Left lung (tissue), 4 donors: ENCODE measurements at regions not wholly inside any gene's neighbourhood (a gene's known extent, or its start where the extent isn't known, plus 50 kb on each side); places are given as distances from the start of the nearest gene placed in this dataset.
"Not testable (repeated sequence)": the region's sequence is repeated elsewhere in the genome, so short reads cannot be mapped to it uniquely, and the experiment has no call there.

ENCODE experiments used
- ATAC-seq: fragments of 200-7000 bp; cut with Tn5 transposase; one replicate; pipeline ENCODE4 v1.9.1; 2020; ENCODE audit warnings: moderate library complexity
- DNase-seq, 4 donors: peaks; one replicate each; pipeline ENCODE4 v3.0.0-alpha.2; 2013 to 2020
- H3K27ac ChIP-seq, 2 donors: fragments of 200-600 bp; sonication (generic) in 1 of 2; one replicate each; pipeline versions ENCODE4 v1.5.0 to v1.8.0; 2020 to 2021
- H3K27me3 ChIP-seq, 2 donors: fragments of 200-600 bp; sonication (generic) in 1 of 2; one replicate each; pipeline versions ENCODE4 v1.5.0 to v1.8.0; 2020 to 2021
- H3K36me3 ChIP-seq, 2 donors: fragments of 200-600 bp; sonication (generic) in 1 of 2; one replicate each; pipeline versions ENCODE4 v1.5.0 to v1.8.0; 2020 to 2021
- H3K4me1 ChIP-seq, 2 donors: fragments of 200-600 bp; one replicate each; pipeline ENCODE4 v1.8.0; 2021
- H3K4me3 ChIP-seq, 2 donors: fragments of 200-600 bp; sonication (generic) in 1 of 2; one replicate each; pipeline versions ENCODE4 v1.5.0 to v1.8.0; 2020 to 2021; ENCODE audit warnings: mild to moderate bottlenecking in 1 of 2
- H3K9me3 ChIP-seq, 2 donors: fragments of 200-600 bp; sonication (generic) in 1 of 2; one replicate each; pipeline versions ENCODE4 v1.5.0 to v1.8.0; 2020 to 2021
- intact Hi-C, 2 donors: fragments of 100-400 bp; cut with DNase I; formaldehyde crosslinking; loops; one replicate each; pipeline versions ENCODE4 v1.11.2 to v1.14.2; 2022
- TF ChIP-seq, protein P1 (sequence below), 2 donors: fragments of 200-600 bp; sonication (generic) in 1 of 2; IDR thresholded peaks; one replicate each; pipeline versions ENCODE4 v1.5.0 to v1.8.0; 2021; ENCODE audit warnings: antibody characterized with exemption in 2 of 2
- donor health status: DM: no; HTN: yes; CAD: no.
- donor health status: DM: no; HTN: no; CAD: no.

GRCh38 chrX:7993873-7994272, 66.7 kb upstream of the PNPLA4 start:
- H3K4me3 ChIP-seq, result no peak overlapping the region
- intact Hi-C loops, result no loop called here
- no peaks in the 10 kb centered on the region for H3K36me3 ChIP-seq
- H3K4me1 ChIP-seq, result no peaks in the 10 kb centered on the region
- no peak for DNase-seq
- H3K27me3 ChIP-seq, result no peaks in the 10 kb centered on the region
- no peak for ATAC-seq
- H3K27ac ChIP-seq, result no peak overlapping the region
- TF ChIP-seq, protein P1, sequence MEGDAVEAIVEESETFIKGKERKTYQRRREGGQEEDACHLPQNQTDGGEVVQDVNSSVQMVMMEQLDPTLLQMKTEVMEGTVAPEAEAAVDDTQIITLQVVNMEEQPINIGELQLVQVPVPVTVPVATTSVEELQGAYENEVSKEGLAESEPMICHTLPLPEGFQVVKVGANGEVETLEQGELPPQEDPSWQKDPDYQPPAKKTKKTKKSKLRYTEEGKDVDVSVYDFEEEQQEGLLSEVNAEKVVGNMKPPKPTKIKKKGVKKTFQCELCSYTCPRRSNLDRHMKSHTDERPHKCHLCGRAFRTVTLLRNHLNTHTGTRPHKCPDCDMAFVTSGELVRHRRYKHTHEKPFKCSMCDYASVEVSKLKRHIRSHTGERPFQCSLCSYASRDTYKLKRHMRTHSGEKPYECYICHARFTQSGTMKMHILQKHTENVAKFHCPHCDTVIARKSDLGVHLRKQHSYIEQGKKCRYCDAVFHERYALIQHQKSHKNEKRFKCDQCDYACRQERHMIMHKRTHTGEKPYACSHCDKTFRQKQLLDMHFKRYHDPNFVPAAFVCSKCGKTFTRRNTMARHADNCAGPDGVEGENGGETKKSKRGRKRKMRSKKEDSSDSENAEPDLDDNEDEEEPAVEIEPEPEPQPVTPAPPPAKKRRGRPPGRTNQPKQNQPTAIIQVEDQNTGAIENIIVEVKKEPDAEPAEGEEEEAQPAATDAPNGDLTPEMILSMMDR (IDR thresholded peaks at IDR 0.05), result no peak
- no peaks in the 10 kb centered on the region for H3K9me3 ChIP-seq

GRCh38 chrX:7988013-7988759, 61.0 kb upstream of the PNPLA4 start:
- H3K27me3 ChIP-seq, ATAC-seq, H3K27ac ChIP-seq, H3K36me3 ChIP-seq, intact Hi-C loops, H3K4me1 ChIP-seq, H3K9me3 ChIP-seq, H3K4me3 ChIP-seq, DNase-seq: not testable (repeated sequence)

- no peaks in the 10 kb centered on the region for H3K9me3 ChIP-seq
- no peak overlapping the region for H3K4me3 ChIP-seq
- intact Hi-C loops, result no loop called here
- H3K36me3 ChIP-seq, result no peaks in the 10 kb centered on the region
- no peaks in the 10 kb centered on the region for H3K27me3 ChIP-seq
- TF ChIP-seq, protein P1 (IDR thresholded peaks at IDR 0.05), result no peak
- H3K4me1 ChIP-seq, result no peaks in the 10 kb centered on the region
- no peak for DNase-seq
- ATAC-seq, result no peak
- H3K27ac ChIP-seq, result no peak overlapping the region
Observed at GRCh38 chrX:7987160-7988012, 60.2 kb upstream of the PNPLA4 start.

GRCh38 chrX:7986738-7987137, 59.5 kb upstream of the PNPLA4 start:
- ATAC-seq, H3K27ac ChIP-seq, H3K4me3 ChIP-seq, H3K36me3 ChIP-seq, H3K27me3 ChIP-seq, intact Hi-C loops, DNase-seq, H3K9me3 ChIP-seq, H3K4me1 ChIP-seq: not testable (repeated sequence)

DNA sequence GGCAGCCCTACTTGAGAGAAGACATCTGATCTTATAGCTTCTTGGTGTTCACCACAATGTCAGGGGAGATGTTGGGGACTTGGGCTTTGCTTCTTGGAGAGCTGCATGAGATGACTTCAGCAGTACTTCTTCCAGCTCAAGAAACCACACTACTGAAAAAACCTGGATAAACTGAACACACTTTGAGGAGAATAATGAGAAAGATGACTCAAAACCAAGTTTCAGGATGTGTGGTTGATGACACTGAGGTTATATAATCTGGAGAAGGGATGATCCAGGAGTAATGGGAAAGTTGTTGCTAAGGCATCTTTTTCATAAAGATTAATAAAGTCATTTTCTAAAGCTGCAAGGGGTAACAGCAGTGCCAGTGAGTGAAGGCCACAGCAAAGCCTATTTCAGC, 58.4 kb upstream of the PNPLA4 start:
- H3K27ac ChIP-seq, result no peak overlapping the region
- no peaks in the 10 kb centered on the region for H3K4me1 ChIP-seq
- ATAC-seq, result no peak
- no peaks in the 10 kb centered on the region for H3K27me3 ChIP-seq
- TF ChIP-seq, protein P1 (IDR thresholded peaks at IDR 0.05), result no peak
- H3K36me3 ChIP-seq, result no peaks in the 10 kb centered on the region
- no peaks in the 10 kb centered on the region for H3K9me3 ChIP-seq
- H3K4me3 ChIP-seq, result no peak overlapping the region
- DNase-seq, result no peak
- intact Hi-C loops, result no loop called here

DNA sequence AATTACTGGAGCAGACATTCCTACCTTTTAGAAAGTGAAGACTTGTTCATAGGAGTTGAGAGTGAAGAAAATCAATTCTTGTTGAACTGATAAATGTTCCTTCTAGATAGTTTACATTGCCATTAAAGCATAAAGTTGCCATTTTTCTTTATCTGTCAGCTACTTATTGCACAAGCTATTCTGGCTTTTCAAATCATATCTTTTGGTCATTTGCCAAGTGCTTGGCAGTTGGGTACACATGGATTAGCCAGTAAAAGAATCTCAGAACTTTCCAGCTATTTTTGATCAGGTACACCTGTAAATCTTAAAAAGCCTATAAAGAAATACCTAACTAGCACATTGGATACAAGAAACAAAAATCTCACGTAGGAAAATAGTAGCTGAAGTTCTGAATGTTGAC, 56.4 kb upstream of the PNPLA4 start:
- TF ChIP-seq, protein P1 (IDR thresholded peaks at IDR 0.05), result no peak
- no peaks in the 10 kb centered on the region for H3K4me1 ChIP-seq
- no peaks in the 10 kb centered on the region for H3K36me3 ChIP-seq
- intact Hi-C loops, result no loop called here
- DNase-seq (no peak), ATAC-seq (no peak)
- H3K27ac ChIP-seq, result no peak overlapping the region
- H3K9me3 ChIP-seq, result no peaks in the 10 kb centered on the region
- no peak overlapping the region for H3K4me3 ChIP-seq
- H3K27me3 ChIP-seq, result no peaks in the 10 kb centered on the region
